CD4-positive, alpha-beta T cell (primary cell): ENCODE measurements at regions not wholly inside any gene's neighbourhood (a gene's known extent, or its start where the extent isn't known, plus 50 kb on each side); places are given as distances from the start of the nearest gene placed in this dataset.

Experiments used
- ATAC-seq: fragments of 200-7000 bp; cut with Tn5 transposase; one replicate; pipeline ENCODE4 v1.10.0; 2022; ENCODE audit warnings: mild to moderate bottlenecking; ENCODE audit not compliant: poor library complexity
- CTCF ChIA-PET: fragments of 350-600 bp; sonication (Branson Sonifier 250); formaldehyde crosslinking; loops from one replicate; lab custom pipeline; 2021; ENCODE audit warnings: antibody characterized with exemption, inconsistent platforms; lab: Charles Lee
- POLR2A ChIA-PET: fragments of 350-600 bp; sonication (Branson Sonifier 250); formaldehyde crosslinking; loops from one replicate; lab custom pipeline; 2021; ENCODE audit warnings: antibody characterized with exemption, inconsistent platforms; lab: Charles Lee
- DNase-seq, 14 experiments: peaks; one replicate each; pipeline ENCODE4 v3.0.0-alpha.2; 2013 to 2020; ENCODE audit warnings: mixed read lengths in 2 of 14
- H3K27ac ChIP-seq, 2 donors: one replicate each; pipeline versions ENCODE4 v1.5.1 to v1.7.0; 2013; ENCODE audit warnings: low read length in 2 of 2, low read depth in 1 of 2, mild to moderate bottlenecking in 1 of 2
- H3K27me3 ChIP-seq, 2 experiments: 1 replicate in 1 of 2; 2 replicates in 1 of 2; pipeline versions ENCODE4 v1.6.1 to v1.7.0; 2013; ENCODE audit warnings: low read length in 2 of 2, control low read depth in 1 of 2, mild to moderate bottlenecking in 1 of 2, moderate library complexity in 1 of 2; ENCODE audit not compliant: insufficient read depth in 2 of 2, control insufficient read depth in 1 of 2
- H3K36me3 ChIP-seq: one replicate; pipeline ENCODE4 v1.6.1; 2013; ENCODE audit warnings: low read length, control low read depth; ENCODE audit not compliant: insufficient read depth
- H3K4me1 ChIP-seq: one replicate; pipeline ENCODE4 v1.6.1; 2013; ENCODE audit warnings: low read length, control low read depth; ENCODE audit not compliant: insufficient read depth
- H3K4me3 ChIP-seq: one replicate; pipeline ENCODE4 v1.5.1; 2013; ENCODE audit warnings: mild to moderate bottlenecking, low read length, moderate library complexity
- H3K9me3 ChIP-seq, 2 experiments: 1 replicate in 1 of 2; 2 replicates in 1 of 2; pipeline versions ENCODE4 v1.6.1 to v1.7.0; 2013; ENCODE audit warnings: low read length in 2 of 2, mild to moderate bottlenecking in 2 of 2, control low read depth in 1 of 2, moderate library complexity in 1 of 2; ENCODE audit not compliant: control insufficient read depth in 1 of 2, insufficient read depth in 1 of 2
- H3K27ac Mint-ChIP-seq: one replicate; pipeline ENCODE4 v1.8.0; 2020; ENCODE audit warnings: mixed read lengths
- H3K27me3 Mint-ChIP-seq: one replicate; pipeline ENCODE4 v1.8.0; 2021; ENCODE audit warnings: mixed read lengths
- H3K36me3 Mint-ChIP-seq: one replicate; pipeline ENCODE4 v1.8.0; 2021; ENCODE audit warnings: low read depth, mixed read lengths
- H3K4me1 Mint-ChIP-seq: one replicate; pipeline ENCODE4 v1.8.0; 2021; ENCODE audit warnings: low read depth, mixed read lengths
- H3K4me3 Mint-ChIP-seq: one replicate; pipeline ENCODE4 v1.8.0; 2020; ENCODE audit warnings: mild to moderate bottlenecking, mixed read lengths
- H3K9me3 Mint-ChIP-seq: one replicate; pipeline ENCODE4 v1.8.0; 2020; ENCODE audit warnings: mixed read lengths
- intact Hi-C, 2 experiments: fragments of 100-400 bp; cut with DNase I in 1 of 2; cut with micrococcal nuclease in 1 of 2; formaldehyde crosslinking; loops; one replicate each; pipeline versions ENCODE4 v1.15.1 to v1.9.0; 2023 to 2025; cut with DNase I, micrococcal nuclease
- TF ChIP-seq, protein P1 (sequence below): fragments of 200-600 bp; IDR thresholded peaks from one replicate; pipeline ENCODE4 v1.8.0; 2022; ENCODE audit warnings: antibody characterized with exemption, mild to moderate bottlenecking

- Histone ChIP-seq H3K4me3 (no peak overlapping the region), H3K4me1 (no peaks in the 10 kb centered on the region), H3K9me3 (peaks cover 0 to 5% of the 10 kb centered on the region in 2 experiments), H3K27ac (no peak overlapping the region), H3K36me3 (no peaks in the 10 kb centered on the region), H3K27me3 (no peaks in the 10 kb centered on the region)
- H3K9me3 Mint-ChIP-seq = peaks cover 13% of the 10 kb centered on the region
- H3K27me3 Mint-ChIP-seq = no peaks in the 10 kb centered on the region
- intact Hi-C loops = no loop called here
- TF ChIP-seq, protein P1, sequence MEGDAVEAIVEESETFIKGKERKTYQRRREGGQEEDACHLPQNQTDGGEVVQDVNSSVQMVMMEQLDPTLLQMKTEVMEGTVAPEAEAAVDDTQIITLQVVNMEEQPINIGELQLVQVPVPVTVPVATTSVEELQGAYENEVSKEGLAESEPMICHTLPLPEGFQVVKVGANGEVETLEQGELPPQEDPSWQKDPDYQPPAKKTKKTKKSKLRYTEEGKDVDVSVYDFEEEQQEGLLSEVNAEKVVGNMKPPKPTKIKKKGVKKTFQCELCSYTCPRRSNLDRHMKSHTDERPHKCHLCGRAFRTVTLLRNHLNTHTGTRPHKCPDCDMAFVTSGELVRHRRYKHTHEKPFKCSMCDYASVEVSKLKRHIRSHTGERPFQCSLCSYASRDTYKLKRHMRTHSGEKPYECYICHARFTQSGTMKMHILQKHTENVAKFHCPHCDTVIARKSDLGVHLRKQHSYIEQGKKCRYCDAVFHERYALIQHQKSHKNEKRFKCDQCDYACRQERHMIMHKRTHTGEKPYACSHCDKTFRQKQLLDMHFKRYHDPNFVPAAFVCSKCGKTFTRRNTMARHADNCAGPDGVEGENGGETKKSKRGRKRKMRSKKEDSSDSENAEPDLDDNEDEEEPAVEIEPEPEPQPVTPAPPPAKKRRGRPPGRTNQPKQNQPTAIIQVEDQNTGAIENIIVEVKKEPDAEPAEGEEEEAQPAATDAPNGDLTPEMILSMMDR = no peak
- DNase-seq (no peak), ATAC-seq (no peak)
- H3K36me3 Mint-ChIP-seq = no peaks in the 10 kb centered on the region
- no peak overlapping the region for H3K27ac Mint-ChIP-seq
- H3K4me3 Mint-ChIP-seq = no peak overlapping the region
- no peaks in the 10 kb centered on the region for H3K4me1 Mint-ChIP-seq
- ChIA-PET POLR2A (no interaction called here), CTCF (no interaction called here)
Measured at GRCh38 chr14:27862684-27863083, 903.9 kb upstream of the FOXG1 start.

DNA sequence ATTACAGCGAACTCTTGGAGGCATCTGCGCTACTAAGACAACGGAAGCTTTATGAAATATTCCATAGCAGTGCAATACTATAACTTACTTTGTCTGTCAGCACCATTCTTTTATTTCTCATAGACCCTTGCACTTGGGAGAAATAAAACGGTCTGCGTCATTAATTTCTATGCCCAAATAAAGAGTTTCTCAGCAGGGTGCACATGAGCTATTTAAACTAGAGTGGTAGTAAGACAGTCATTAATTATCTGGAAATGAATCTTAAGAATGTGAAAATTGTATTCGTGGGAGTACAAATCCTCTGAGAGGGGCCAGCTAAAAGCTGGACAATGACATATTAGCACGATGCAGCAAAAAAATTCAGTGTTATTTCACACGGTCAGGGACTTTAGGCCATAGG, 903.4 kb upstream of the FOXG1 start:
- ChIA-PET POLR2A (no interaction called here), CTCF (no interaction called here)
- H3K4me3 Mint-ChIP-seq = no peak overlapping the region
- Histone ChIP-seq H3K9me3 (peaks cover 0 to 5% of the 10 kb centered on the region in 2 experiments), H3K4me3 (no peak overlapping the region), H3K36me3 (no peaks in the 10 kb centered on the region), H3K4me1 (no peaks in the 10 kb centered on the region), H3K27me3 (no peaks in the 10 kb centered on the region), H3K27ac (no peak overlapping the region)
- DNase-seq (no peak), ATAC-seq (no peak)
- TF ChIP-seq, protein P1 = no peak
- H3K36me3 Mint-ChIP-seq = no peaks in the 10 kb centered on the region
- no peaks in the 10 kb centered on the region for H3K4me1 Mint-ChIP-seq
- H3K9me3 Mint-ChIP-seq = peaks cover 12% of the 10 kb centered on the region
- no peak overlapping the region for H3K27ac Mint-ChIP-seq
- no peaks in the 10 kb centered on the region for H3K27me3 Mint-ChIP-seq
- intact Hi-C loops = no loop called here

DNA sequence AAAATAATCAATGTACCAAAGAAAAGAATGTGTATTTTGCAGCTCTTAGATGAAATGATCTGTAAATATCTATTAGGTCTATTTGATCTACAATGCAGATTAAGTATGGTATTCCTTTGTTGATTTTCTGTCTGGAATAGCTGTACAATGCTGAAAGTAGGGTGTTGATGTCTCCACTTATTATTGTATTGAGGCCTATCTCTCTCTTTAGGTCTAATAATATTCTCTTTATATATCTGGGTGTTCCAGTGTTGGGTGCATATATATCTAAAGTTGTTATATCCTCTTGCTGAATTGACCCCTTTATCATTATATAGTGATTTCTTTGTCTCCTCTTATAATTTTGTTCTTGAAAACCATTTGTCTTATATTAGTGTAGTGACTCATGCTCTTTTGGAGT, 885.5 kb upstream of the FOXG1 start:
- H3K27me3 Mint-ChIP-seq = no peaks in the 10 kb centered on the region
- POLR2A ChIA-PET = no interaction called here
- no peak overlapping the region for H3K4me3 ChIP-seq

More for the DNA sequence above, 885.5 kb upstream of the FOXG1 start:
- no peaks in the 10 kb centered on the region for H3K27me3 ChIP-seq
- peaks cover 0 to 10% of the 10 kb centered on the region in 2 experiments for H3K9me3 ChIP-seq
- H3K4me1 ChIP-seq = no peaks in the 10 kb centered on the region
- H3K4me1 Mint-ChIP-seq = no peaks in the 10 kb centered on the region
- H3K27ac ChIP-seq = no peak overlapping the region
- TF ChIP-seq, protein P1 = no peak
- H3K9me3 Mint-ChIP-seq = peaks cover 25% of the 10 kb centered on the region
- CTCF ChIA-PET = interaction anchor here (1.8 kb wide), 1 partner anchor 9 kb away, joined by 5 read pairs; no protein-coding TSS in a partner anchor
- H3K36me3 Mint-ChIP-seq = no peaks in the 10 kb centered on the region
- DNase-seq = no peak
- intact Hi-C loops = no loop called here
- no peak overlapping the region for H3K4me3 Mint-ChIP-seq
- H3K27ac Mint-ChIP-seq = no peak overlapping the region
- no peaks in the 10 kb centered on the region for H3K36me3 ChIP-seq
- ATAC-seq = no peak
